ENCODE measurements at regions not wholly inside any gene's neighbourhood (a gene's known extent, or its start where the extent isn't known, plus 50 kb on each side); places are given as distances from the start of the nearest gene placed in this dataset.
"Not testable (repeated sequence)": the region's sequence is repeated elsewhere in the genome, so short reads cannot be mapped to it uniquely, and the experiment has no call there.

DNA sequence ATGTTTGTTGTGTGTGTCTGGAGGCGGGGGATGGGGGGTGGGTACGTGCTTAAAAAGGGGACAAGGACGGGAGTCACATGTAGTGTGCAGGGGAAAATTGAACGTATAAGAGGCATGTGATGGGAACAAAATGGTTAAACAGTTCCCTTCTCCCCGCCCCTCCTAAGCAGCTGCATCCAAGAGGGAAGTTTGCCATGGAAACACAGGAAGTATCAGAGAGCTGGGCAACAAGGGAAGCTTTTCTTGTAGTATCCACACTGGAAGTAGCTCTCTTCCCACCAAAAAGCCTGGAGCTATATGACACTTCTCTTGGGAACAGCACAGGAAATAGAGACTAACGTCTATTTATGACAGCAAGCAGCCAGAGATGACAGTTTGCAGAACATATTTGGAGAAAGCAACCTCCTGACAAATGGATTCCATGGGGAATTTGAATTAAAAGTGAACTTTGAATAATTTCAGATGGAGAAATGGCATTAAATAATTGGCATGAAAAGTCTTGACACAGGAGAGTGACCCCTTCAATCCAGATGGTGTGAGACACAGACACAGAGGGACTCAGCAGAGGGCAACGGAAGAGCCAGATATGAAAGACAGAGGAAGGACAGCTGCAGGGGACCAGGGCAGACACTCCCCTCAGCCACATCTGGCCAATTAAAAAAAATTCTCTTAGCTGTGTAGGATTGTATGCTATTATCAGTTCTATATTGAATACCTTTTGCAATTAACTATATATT lies 294.2 kb upstream of the TBL1XR1 start:
- DNase-seq, result peak; percentile 34
- peaks cover 8% of the 10 kb centered on the region for H3K4me1 ChIP-seq
- no peaks in the 10 kb centered on the region for H3K27me3 ChIP-seq
- H3K4me3 ChIP-seq (ENCODE audit: low read depth, low read length), result no peak overlapping the region
- TF ChIP-seq, protein P1, sequence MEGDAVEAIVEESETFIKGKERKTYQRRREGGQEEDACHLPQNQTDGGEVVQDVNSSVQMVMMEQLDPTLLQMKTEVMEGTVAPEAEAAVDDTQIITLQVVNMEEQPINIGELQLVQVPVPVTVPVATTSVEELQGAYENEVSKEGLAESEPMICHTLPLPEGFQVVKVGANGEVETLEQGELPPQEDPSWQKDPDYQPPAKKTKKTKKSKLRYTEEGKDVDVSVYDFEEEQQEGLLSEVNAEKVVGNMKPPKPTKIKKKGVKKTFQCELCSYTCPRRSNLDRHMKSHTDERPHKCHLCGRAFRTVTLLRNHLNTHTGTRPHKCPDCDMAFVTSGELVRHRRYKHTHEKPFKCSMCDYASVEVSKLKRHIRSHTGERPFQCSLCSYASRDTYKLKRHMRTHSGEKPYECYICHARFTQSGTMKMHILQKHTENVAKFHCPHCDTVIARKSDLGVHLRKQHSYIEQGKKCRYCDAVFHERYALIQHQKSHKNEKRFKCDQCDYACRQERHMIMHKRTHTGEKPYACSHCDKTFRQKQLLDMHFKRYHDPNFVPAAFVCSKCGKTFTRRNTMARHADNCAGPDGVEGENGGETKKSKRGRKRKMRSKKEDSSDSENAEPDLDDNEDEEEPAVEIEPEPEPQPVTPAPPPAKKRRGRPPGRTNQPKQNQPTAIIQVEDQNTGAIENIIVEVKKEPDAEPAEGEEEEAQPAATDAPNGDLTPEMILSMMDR (IDR thresholded peaks at IDR 0.05; ENCODE audit: low read depth, low read length), result no peak
- H3K36me3 ChIP-seq, result no peaks in the 10 kb centered on the region
- H3K9me3 ChIP-seq, result no peaks in the 10 kb centered on the region; the same call in 1 of the 2 replicates

DNA sequence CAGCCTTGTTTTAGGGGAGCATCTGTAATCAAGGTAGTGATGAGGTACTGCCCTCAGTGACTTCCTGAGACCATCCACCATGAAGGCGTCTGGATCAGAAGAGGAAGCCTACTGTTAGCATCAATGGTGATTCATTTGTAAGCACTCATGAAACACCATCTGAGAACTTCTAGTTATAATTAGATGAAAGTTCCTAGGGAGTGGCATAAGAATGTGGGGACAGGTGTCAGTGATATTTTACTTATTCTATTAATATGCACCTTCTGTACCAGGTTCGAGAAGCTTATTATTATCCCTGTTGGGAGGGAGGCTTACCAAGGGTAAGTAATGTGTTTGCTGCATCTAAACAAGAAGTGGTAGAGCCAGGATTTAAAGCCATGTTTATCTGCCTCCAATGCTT lies 295.8 kb upstream of the TBL1XR1 start:
- no peak overlapping the region for H3K4me3 ChIP-seq (ENCODE audit: low read depth, low read length)
- no peaks in the 10 kb centered on the region for H3K27me3 ChIP-seq
- peaks cover 8% of the 10 kb centered on the region for H3K4me1 ChIP-seq
- TF ChIP-seq, protein P1 (IDR thresholded peaks at IDR 0.05; ENCODE audit: low read depth, low read length), result no peak
- no peaks in the 10 kb centered on the region; the same call in 1 of the 2 replicates for H3K9me3 ChIP-seq
- H3K36me3 ChIP-seq, result no peaks in the 10 kb centered on the region
- no peak for DNase-seq

DNA sequence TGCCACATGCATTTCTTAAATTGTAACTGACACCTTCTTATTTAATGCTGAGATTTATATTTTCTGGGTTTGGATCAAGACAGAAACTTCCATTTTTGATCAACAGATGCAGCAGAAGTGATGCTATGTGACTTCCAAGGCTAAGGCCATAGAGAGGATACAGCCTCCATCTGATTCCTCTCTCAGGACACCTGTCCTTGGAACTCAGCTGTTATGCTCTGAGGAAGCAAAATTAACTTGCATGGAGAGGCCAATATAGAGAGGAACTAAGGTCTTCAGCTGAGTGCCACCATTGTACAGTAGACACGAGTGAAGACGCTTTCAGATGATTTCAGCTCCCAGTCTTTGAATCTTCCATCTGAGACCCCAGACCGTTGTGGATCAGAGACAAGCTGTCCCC lies 296.9 kb upstream of the TBL1XR1 start:
- Histone ChIP-seq H3K9me3 (no peaks in the 10 kb centered on the region), H3K4me1 (peaks cover 8% of the 10 kb centered on the region), H3K4me3 (ENCODE audit: low read depth, low read length) (no peak overlapping the region), H3K36me3 (no peaks in the 10 kb centered on the region), H3K27me3 (no peaks in the 10 kb centered on the region)
- no peak for DNase-seq
- TF ChIP-seq, protein P1 (IDR thresholded peaks at IDR 0.05; ENCODE audit: low read depth, low read length), result no peak

DNA sequence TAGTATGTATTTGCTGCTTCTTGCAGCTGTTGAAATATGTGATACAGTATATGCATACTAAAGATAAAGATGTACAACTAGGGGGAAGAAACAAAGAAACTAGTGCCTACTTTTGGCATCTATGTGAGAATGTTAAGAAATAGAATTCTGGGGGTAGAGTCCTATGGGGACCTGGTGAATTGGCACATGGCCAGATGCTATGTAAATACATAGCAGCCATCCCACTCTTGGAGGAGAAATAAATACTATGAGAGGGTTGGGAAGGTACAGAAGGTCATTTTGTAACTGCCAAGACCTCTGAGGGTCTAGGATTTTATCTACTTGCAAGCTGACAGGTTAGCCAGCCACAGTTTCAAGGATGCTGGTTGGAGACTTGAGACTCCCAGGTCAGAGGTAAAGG lies 298.3 kb upstream of the TBL1XR1 start:
- no peak for DNase-seq
- peaks cover 8% of the 10 kb centered on the region for H3K4me1 ChIP-seq
- H3K4me3 ChIP-seq (ENCODE audit: low read depth, low read length), result no peak overlapping the region
- TF ChIP-seq, protein P1 (IDR thresholded peaks at IDR 0.05; ENCODE audit: low read depth, low read length), result no peak
- no peaks in the 10 kb centered on the region for H3K27me3 ChIP-seq
- H3K9me3 ChIP-seq, result no peaks in the 10 kb centered on the region
- H3K36me3 ChIP-seq, result no peaks in the 10 kb centered on the region

DNA sequence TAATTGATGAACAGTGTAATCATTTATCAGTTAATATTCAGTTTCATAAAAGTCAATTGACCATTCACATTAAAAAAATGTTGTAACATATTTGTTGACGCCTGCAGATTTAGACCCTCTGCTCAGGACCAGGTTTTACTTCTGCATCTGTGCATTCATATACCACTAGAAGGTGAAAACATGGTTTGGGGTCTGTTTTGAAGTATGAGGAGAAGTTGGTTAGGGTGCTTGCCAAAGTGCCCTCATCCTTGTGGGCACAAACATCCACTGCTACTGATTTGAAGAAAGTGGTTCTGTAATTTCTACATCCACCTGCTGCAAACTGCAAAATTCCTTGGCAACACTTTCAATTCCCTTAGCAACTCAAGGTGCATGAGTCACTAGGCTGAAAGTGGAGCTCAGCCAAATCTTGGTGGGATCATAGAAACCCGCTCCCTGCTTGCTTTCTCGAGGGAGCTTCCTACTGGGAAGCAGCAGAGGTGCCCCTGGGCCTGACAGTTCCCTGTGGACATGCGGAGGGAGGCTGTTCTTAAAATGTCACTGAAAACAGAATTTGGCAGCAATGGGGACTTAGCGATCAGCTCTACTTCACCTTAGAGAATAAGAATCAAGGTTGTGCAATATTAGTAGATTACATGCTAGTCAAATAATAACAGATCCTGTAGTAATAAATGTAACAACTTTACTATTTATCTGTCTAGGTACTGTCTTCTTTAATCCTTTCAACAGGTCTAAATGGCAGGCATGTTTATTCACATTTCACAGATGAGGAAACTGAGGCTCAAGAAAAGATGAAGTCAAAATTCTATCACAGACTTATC lies 301.0 kb upstream of the TBL1XR1 start:
- no peak for DNase-seq
- H3K36me3 ChIP-seq, result no peaks in the 10 kb centered on the region
- no peaks in the 10 kb centered on the region for H3K9me3 ChIP-seq
- TF ChIP-seq, protein P1 (IDR thresholded peaks at IDR 0.05; ENCODE audit: low read depth, low read length), result no peak
- H3K4me1 ChIP-seq, result no peaks in the 10 kb centered on the region
- H3K27me3 ChIP-seq, result no peaks in the 10 kb centered on the region
- no peak overlapping the region for H3K4me3 ChIP-seq (ENCODE audit: low read depth, low read length)

DNA sequence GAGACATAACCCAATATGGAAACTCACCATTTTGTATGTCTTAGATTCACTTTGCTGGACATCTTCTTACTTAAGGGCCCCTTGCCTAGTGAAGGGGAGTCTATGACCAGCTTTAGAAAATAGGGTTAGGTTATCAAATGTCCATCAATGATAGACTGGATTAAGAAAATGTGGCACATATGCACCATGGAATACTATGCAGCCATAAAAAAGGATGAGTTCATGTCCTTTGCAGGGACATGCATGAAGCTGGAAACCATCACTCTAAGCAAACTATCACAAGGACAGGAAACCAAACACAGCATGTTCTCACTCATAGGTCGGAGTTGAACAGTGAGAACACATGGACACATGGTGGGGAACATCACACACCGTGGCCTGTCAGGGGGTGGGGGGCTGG lies 301.8 kb upstream of the TBL1XR1 start:
- H3K4me3 ChIP-seq (ENCODE audit: low read depth, low read length); H3K27me3 ChIP-seq; H3K36me3 ChIP-seq; DNase-seq; H3K9me3 ChIP-seq; H3K4me1 ChIP-seq: not testable (repeated sequence)

All from BE2C (cell line).